DND-41 (cell line): ENCODE measurements at regions not wholly inside any gene's neighbourhood (a gene's known extent, or its start where the extent isn't known, plus 50 kb on each side); places are given as distances from the start of the nearest gene placed in this dataset.

Source experiments
- CTCF ChIP-seq: IDR thresholded peaks from 2 replicates; pipeline ENCODE4 v1.5.1; 2012; ENCODE audit warnings: borderline replicate concordance, low read length, moderate library complexity, mild to moderate bottlenecking; ENCODE audit not compliant: poor library complexity, severe bottlenecking; ENCODE audit errors: extremely low read depth
- EZH2 ChIP-seq: IDR thresholded peaks from 3 replicates; pipeline ENCODE4 v1.6.1; 2012; ENCODE audit warnings: borderline replicate concordance, low read depth, mild to moderate bottlenecking, moderate library complexity, low read length, inconsistent platforms; ENCODE audit not compliant: severe bottlenecking

- TF ChIP-seq CTCF (no peak), EZH2 (no peak)
Measured at GRCh38 chr11:116360221-116360941, 412.4 kb downstream of the BUD13 start.
